ENCODE measurements at regions not wholly inside any gene's neighbourhood (a gene's known extent, or its start where the extent isn't known, plus 50 kb on each side); places are given as distances from the start of the nearest gene placed in this dataset.

DNA sequence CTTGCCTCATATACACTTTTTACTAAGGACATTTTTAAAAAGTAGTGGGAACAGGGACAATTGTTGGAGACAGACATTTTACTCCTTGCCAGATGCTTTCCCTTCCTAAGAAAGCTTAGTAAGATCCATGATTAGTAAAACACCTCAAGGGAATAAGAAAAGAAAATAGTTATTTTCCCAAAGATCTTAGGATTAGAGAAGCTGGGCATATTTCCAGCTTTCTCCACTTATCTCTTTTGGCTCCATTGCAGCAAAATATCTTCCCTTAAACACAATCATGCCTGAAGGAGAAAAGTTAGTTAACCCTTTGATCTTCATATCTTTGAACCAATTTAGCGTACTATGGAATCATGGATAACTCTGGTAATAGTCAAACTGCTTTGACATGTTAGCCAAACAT, 257.9 kb downstream of the PCDH18 start:
- no peak for ATAC-seq
- TF ChIP-seq ISL1 (CRISPR knock-in tag; IDR thresholded peaks at IDR 0.05), result peak; percentile 85
- TF ChIP-seq, protein P1, sequence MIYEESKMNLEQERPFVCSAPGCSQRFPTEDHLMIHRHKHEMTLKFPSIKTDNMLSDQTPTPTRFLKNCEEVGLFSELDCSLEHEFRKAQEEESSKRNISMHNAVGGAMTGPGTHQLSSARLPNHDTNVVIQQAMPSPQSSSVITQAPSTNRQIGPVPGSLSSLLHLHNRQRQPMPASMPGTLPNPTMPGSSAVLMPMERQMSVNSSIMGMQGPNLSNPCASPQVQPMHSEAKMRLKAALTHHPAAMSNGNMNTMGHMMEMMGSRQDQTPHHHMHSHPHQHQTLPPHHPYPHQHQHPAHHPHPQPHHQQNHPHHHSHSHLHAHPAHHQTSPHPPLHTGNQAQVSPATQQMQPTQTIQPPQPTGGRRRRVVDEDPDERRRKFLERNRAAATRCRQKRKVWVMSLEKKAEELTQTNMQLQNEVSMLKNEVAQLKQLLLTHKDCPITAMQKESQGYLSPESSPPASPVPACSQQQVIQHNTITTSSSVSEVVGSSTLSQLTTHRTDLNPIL (CRISPR knock-in tag; IDR thresholded peaks at IDR 0.05; ENCODE audit: low read depth), result no peak

DNA sequence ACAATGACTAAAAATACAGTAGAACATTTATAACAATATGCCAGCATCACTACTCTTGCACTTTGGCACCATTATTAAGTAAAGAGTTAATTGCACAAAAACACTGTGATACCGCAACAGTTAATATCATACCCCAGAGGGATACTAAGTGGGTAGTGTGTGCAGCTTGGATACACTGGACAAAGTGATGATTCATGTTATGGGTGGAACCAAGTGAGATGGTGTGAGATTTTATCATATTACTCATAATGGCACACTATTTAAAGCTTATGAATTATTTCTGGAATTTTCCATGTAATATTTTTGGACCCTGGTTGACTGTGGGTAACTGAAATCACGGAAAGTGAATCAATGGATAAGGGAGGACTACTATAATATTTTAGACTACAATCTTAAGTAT, 265.3 kb downstream of the PCDH18 start:
- TF ChIP-seq, protein P2, sequence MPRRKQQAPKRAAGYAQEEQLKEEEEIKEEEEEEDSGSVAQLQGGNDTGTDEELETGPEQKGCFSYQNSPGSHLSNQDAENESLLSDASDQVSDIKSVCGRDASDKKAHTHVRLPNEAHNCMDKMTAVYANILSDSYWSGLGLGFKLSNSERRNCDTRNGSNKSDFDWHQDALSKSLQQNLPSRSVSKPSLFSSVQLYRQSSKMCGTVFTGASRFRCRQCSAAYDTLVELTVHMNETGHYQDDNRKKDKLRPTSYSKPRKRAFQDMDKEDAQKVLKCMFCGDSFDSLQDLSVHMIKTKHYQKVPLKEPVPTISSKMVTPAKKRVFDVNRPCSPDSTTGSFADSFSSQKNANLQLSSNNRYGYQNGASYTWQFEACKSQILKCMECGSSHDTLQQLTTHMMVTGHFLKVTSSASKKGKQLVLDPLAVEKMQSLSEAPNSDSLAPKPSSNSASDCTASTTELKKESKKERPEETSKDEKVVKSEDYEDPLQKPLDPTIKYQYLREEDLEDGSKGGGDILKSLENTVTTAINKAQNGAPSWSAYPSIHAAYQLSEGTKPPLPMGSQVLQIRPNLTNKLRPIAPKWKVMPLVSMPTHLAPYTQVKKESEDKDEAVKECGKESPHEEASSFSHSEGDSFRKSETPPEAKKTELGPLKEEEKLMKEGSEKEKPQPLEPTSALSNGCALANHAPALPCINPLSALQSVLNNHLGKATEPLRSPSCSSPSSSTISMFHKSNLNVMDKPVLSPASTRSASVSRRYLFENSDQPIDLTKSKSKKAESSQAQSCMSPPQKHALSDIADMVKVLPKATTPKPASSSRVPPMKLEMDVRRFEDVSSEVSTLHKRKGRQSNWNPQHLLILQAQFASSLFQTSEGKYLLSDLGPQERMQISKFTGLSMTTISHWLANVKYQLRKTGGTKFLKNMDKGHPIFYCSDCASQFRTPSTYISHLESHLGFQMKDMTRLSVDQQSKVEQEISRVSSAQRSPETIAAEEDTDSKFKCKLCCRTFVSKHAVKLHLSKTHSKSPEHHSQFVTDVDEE (CRISPR knock-in tag; IDR thresholded peaks at IDR 0.05), result no peak
- TF ChIP-seq GLIS3 (CRISPR knock-in tag; IDR thresholded peaks at IDR 0.05) (no peak), ZFP3 (CRISPR knock-in tag; IDR thresholded peaks at IDR 0.05) (no peak), ZNF70 (CRISPR knock-in tag; IDR thresholded peaks at IDR 0.05) (no peak), CSDC2 (CRISPR knock-in tag; IDR thresholded peaks at IDR 0.05) (no peak)
- ATAC-seq, result peak; percentile 77

DNA sequence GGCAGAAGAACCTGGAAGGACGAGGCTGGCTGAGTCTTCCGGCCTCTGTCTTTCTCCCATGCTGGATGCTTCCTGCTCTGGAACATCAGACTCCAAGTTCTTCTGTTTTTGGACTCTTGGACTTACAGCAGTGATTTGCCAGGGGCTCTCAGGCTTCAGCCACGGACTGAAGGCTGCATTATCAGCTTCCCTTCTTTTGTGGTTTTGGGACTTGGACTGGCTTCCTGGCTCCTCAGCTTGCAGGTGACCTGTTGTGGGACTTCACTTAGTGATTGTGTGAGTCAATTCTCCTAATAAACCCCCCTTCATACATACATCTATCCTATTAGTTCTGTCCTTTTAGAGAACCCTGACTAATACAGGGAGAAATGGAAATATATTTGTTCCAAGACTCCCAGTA, 265.8 kb downstream of the PCDH18 start:
- no peak for ATAC-seq
- no peak for TF ChIP-seq ZNF70 (CRISPR knock-in tag; IDR thresholded peaks at IDR 0.05)
- TF ChIP-seq ZFP30 (CRISPR knock-in tag; IDR thresholded peaks at IDR 0.05), result no peak
- no peak for TF ChIP-seq OSR1 (CRISPR knock-in tag; IDR thresholded peaks at IDR 0.05)
- no peak for TF ChIP-seq SNAI2 (CRISPR knock-in tag; IDR thresholded peaks at IDR 0.05)
- no peak for TF ChIP-seq PPARA (CRISPR knock-in tag; IDR thresholded peaks at IDR 0.05; ENCODE audit: borderline replicate concordance)
- no peak for TF ChIP-seq ZNF565 (CRISPR knock-in tag; conservative IDR thresholded peaks at IDR 0.05; ENCODE audit: low read depth)
- TF ChIP-seq, protein P3, sequence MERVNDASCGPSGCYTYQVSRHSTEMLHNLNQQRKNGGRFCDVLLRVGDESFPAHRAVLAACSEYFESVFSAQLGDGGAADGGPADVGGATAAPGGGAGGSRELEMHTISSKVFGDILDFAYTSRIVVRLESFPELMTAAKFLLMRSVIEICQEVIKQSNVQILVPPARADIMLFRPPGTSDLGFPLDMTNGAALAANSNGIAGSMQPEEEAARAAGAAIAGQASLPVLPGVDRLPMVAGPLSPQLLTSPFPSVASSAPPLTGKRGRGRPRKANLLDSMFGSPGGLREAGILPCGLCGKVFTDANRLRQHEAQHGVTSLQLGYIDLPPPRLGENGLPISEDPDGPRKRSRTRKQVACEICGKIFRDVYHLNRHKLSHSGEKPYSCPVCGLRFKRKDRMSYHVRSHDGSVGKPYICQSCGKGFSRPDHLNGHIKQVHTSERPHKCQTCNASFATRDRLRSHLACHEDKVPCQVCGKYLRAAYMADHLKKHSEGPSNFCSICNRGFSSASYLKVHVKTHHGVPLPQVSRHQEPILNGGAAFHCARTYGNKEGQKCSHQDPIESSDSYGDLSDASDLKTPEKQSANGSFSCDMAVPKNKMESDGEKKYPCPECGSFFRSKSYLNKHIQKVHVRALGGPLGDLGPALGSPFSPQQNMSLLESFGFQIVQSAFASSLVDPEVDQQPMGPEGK (CRISPR knock-in tag; IDR thresholded peaks at IDR 0.05; ENCODE audit: borderline replicate concordance), result no peak
- TF ChIP-seq, protein P1 (CRISPR knock-in tag; IDR thresholded peaks at IDR 0.05; ENCODE audit: low read depth), result no peak
- no peak for TF ChIP-seq BACH2 (CRISPR knock-in tag; IDR thresholded peaks at IDR 0.05; ENCODE audit: borderline replicate concordance)
- TF ChIP-seq, protein P2 (CRISPR knock-in tag; IDR thresholded peaks at IDR 0.05), result no peak
- no peak for TF ChIP-seq RARB (CRISPR knock-in tag; IDR thresholded peaks at IDR 0.05)
- TF ChIP-seq TCF4 (CRISPR knock-in tag; IDR thresholded peaks at IDR 0.05; ENCODE audit: borderline replicate concordance), result no peak
- no peak for TF ChIP-seq ESRRG (CRISPR knock-in tag; IDR thresholded peaks at IDR 0.05)

DNA sequence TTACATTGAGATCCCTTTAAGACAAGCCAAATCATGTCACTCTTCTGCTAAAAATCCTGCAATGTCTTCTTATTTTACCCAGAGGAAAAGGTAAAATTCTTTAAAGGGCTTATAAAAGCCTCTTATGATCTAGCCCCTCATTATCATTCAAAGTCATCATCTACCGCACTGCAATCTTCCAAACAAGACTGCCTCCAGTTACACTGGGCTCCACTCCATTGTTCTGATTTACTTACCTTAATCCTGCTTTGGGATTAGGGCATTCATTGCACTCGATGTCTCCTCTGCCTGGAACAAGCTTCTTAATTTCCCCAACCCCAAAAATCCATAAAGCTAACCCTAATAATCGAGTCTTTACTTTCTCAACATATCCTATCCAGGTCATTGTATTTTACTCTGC, 269.1 kb downstream of the PCDH18 start:
- no peak for ATAC-seq
- TF ChIP-seq SNAI2 (CRISPR knock-in tag; IDR thresholded peaks at IDR 0.05), result no peak
- TF ChIP-seq, protein P4, sequence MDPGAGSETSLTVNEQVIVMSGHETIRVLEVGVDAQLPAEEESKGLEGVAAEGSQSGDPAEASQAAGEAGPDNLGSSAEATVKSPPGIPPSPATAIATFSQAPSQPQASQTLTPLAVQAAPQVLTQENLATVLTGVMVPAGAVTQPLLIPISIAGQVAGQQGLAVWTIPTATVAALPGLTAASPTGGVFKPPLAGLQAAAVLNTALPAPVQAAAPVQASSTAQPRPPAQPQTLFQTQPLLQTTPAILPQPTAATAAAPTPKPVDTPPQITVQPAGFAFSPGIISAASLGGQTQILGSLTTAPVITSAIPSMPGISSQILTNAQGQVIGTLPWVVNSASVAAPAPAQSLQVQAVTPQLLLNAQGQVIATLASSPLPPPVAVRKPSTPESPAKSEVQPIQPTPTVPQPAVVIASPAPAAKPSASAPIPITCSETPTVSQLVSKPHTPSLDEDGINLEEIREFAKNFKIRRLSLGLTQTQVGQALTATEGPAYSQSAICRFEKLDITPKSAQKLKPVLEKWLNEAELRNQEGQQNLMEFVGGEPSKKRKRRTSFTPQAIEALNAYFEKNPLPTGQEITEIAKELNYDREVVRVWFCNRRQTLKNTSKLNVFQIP (CRISPR knock-in tag; IDR thresholded peaks at IDR 0.05; ENCODE audit: borderline replicate concordance, low read depth), result no peak
- TF ChIP-seq, protein P1 (CRISPR knock-in tag; IDR thresholded peaks at IDR 0.05; ENCODE audit: low read depth), result no peak
- no peak for TF ChIP-seq ZNF70 (CRISPR knock-in tag; IDR thresholded peaks at IDR 0.05)
- TF ChIP-seq ZFP30 (CRISPR knock-in tag; IDR thresholded peaks at IDR 0.05), result no peak
- no peak for TF ChIP-seq PPARA (CRISPR knock-in tag; IDR thresholded peaks at IDR 0.05; ENCODE audit: borderline replicate concordance)

All from SK-N-SH treated with all-trans-retinoic acid at 6 μM for 48 hours (cell line).